Upper lobe of left lung (tissue), 4 donors: ENCODE measurements at regions not wholly inside any gene's neighbourhood (a gene's known extent, or its start where the extent isn't known, plus 50 kb on each side); places are given as distances from the start of the nearest gene placed in this dataset.

Experiments used
- CTCF ChIP-seq, 6 experiments: fragments of 450-650 bp in 4 of 6; fragments of 200-600 bp in 2 of 6; sonication (generic) in 2 of 6; IDR thresholded peaks; one replicate each; pipeline ENCODE4 v1.5.1; 2016 to 2019; ENCODE audit warnings: antibody characterized with exemption in 6 of 6
- EP300 ChIP-seq, 4 donors: sonication (generic); formaldehyde crosslinking; IDR thresholded peaks; one replicate each; pipeline ENCODE4 v1.5.1; 2017; ENCODE audit warnings: antibody characterized with exemption in 4 of 4, control low read depth in 2 of 4
- POLR2A ChIP-seq, 4 donors: fragments of 450-650 bp; IDR thresholded peaks; one replicate each; pipeline ENCODE4 v1.5.1; 2016 to 2017; ENCODE audit warnings: antibody characterized with exemption in 4 of 4, mild to moderate bottlenecking in 2 of 4
- POLR2AphosphoS5 ChIP-seq, 2 donors: sonication (generic); formaldehyde crosslinking; IDR thresholded peaks; one replicate each; pipeline ENCODE4 v1.5.1; 2017; ENCODE audit warnings: antibody characterized with exemption in 2 of 2

- TF ChIP-seq CTCF (IDR thresholded peaks at IDR 0.05) (no peak), POLR2A (IDR thresholded peaks at IDR 0.05) (no peak), EP300 (IDR thresholded peaks at IDR 0.05) (no peak), POLR2AphosphoS5 (IDR thresholded peaks at IDR 0.05) (no peak)
Observed at GRCh38 chr16:27627136-27627535, 77.2 kb downstream of the KATNIP start.
